GM12878 (cell line): ENCODE measurements at regions not wholly inside any gene's neighbourhood (a gene's known extent, or its start where the extent isn't known, plus 50 kb on each side); places are given as distances from the start of the nearest gene placed in this dataset.

Experiments used
- ATAC-seq: fragments of 200-7000 bp; cut with Tn5 transposase; 3 replicates; pipeline ENCODE4 v1.9.1; 2020; ENCODE audit warnings: mild to moderate bottlenecking, moderate library complexity
- BruUV-seq: library from RNA; stranded (reverse); fragments of 400-500 nt; replicated peaks from 2 replicates; lab custom pipeline; 2021; lab: Mats Ljungman, UMichigan
- CTCF ChIA-PET: fragments of 300-600 bp; sonication (Branson Sonifier 250); formaldehyde crosslinking; extraction: SDS; loops from one replicate; lab custom pipeline; 2021; ENCODE audit warnings: inconsistent platforms; lab: Yijun Ruan, JAX
- POLR2A ChIA-PET: fragments of 350-600 bp; formaldehyde crosslinking; extraction: SDS; loops from one replicate; lab custom pipeline; 2021; ENCODE audit warnings: inconsistent platforms; lab: Charles Lee
- RAD21 ChIA-PET: fragments of 300-600 bp; sonication (Branson Sonifier 250); formaldehyde crosslinking; loops from one replicate; lab custom pipeline; 2023; ENCODE audit warnings: antibody characterized with exemption; ENCODE audit not compliant: unreplicated experiment; lab: Charles Lee
- SMC1A ChIA-PET: fragments of 300-600 bp; sonication (Branson Sonifier 250); formaldehyde crosslinking; loops from one replicate; lab custom pipeline; 2023; ENCODE audit not compliant: unreplicated experiment, uncharacterized antibody; lab: Charles Lee
- DNase-seq: peaks from one replicate; pipeline ENCODE4 v3.0.0-alpha.2; 2011; ENCODE audit warnings: low read depth, low spot score
- FAIRE-seq: peaks from 3 replicates; lab custom pipeline; 2011; peaks lifted over from hg19 to GRCh38; lab: Jason Lieb, UNC
- H2AFZ ChIP-seq: 2 replicates; pipeline ENCODE4 v1.6.0; 2011; ENCODE audit warnings: low read depth, low read length, control low read depth; ENCODE audit not compliant: control insufficient read depth
- H3K27ac ChIP-seq: 2 replicates; pipeline ENCODE4 v1.5.1; 2011; ENCODE audit warnings: control low read depth; ENCODE audit not compliant: control insufficient read depth, insufficient read depth
- H3K27me3 ChIP-seq, 2 experiments: replicated peaks in 1 of 2; 2 replicates each; pipeline versions ENCODE4 v1.6.0 to v1.6.1; 2011; ENCODE audit warnings: low read length in 1 of 2; ENCODE audit not compliant: control insufficient read depth in 2 of 2, insufficient read depth in 2 of 2
- H3K36me3 ChIP-seq, 2 experiments: 2 replicates each; pipeline ENCODE4 v1.5.1; 2011; ENCODE audit warnings: low read length in 1 of 2; ENCODE audit not compliant: control insufficient read depth in 2 of 2, insufficient read depth in 2 of 2
- H3K4me1 ChIP-seq: 2 replicates; pipeline ENCODE4 v1.6.1; 2011; ENCODE audit warnings: mild to moderate bottlenecking, low read length, moderate library complexity, mixed read lengths; ENCODE audit not compliant: control insufficient read depth, insufficient read depth
- H3K4me2 ChIP-seq: 2 replicates; pipeline ENCODE4 v1.6.0; 2011; ENCODE audit warnings: control low read depth; ENCODE audit not compliant: control insufficient read depth, insufficient read depth
- H3K4me3 ChIP-seq: fragments of 200-600 bp; sonication (generic); 2 replicates; pipeline ENCODE4 v1.5.1; 2016
- H3K79me2 ChIP-seq: 2 replicates; pipeline ENCODE4 v1.6.0; 2011; ENCODE audit warnings: low read length; ENCODE audit not compliant: control insufficient read depth, insufficient read depth
- H3K9ac ChIP-seq: 2 replicates; pipeline ENCODE4 v1.8.0; 2011; ENCODE audit warnings: low read length, control low read depth, mixed read lengths; ENCODE audit not compliant: control insufficient read depth, insufficient read depth
- H3K9me3 ChIP-seq: replicated peaks from 3 replicates; pipeline ENCODE4 v1.5.1; 2011; ENCODE audit warnings: mild to moderate bottlenecking, low read length; ENCODE audit not compliant: control insufficient read depth, insufficient read depth
- H4K20me1 ChIP-seq: 2 replicates; pipeline ENCODE4 v1.6.0; 2011; ENCODE audit not compliant: control insufficient read depth, insufficient read depth
- ATF7 ChIP-seq: fragments of 450-650 bp; IDR thresholded peaks from 2 replicates; pipeline ENCODE4 v1.6.1; 2016; ENCODE audit warnings: low read depth, mild to moderate bottlenecking
- CHD1 ChIP-seq: IDR thresholded peaks from 2 replicates; pipeline ENCODE4 v1.6.1; 2012; ENCODE audit warnings: low read depth, low read length, improper control_type of control experiment
- CHD2 ChIP-seq: IDR thresholded peaks from 2 replicates; pipeline ENCODE4 v1.6.1; 2011; ENCODE audit warnings: low read depth, low read length, improper control_type of control experiment, borderline replicate concordance
- EGR1 ChIP-seq, 2 experiments: IDR thresholded peaks; 1 replicate in 1 of 2; 2 replicates in 1 of 2; pipeline ENCODE4 v1.6.1; 2011 to 2012; ENCODE audit warnings: low read depth in 2 of 2, low read length in 2 of 2, borderline replicate concordance in 1 of 2, mild to moderate bottlenecking in 1 of 2, moderate library complexity in 1 of 2
- HCFC1 ChIP-seq: fragments of 150-350 bp; IDR thresholded peaks from 2 replicates; pipeline ENCODE4 v1.6.1; 2014; ENCODE audit warnings: low read length
- NR2C1 ChIP-seq: fragments of 450-650 bp; IDR thresholded peaks from 2 replicates; pipeline ENCODE4 v1.6.1; 2017; ENCODE audit warnings: antibody characterized with exemption, mild to moderate bottlenecking, moderate library complexity
- POLR2AphosphoS2 ChIP-seq: IDR thresholded peaks from 2 replicates; pipeline ENCODE4 v1.6.1; 2011; ENCODE audit warnings: low read depth, mild to moderate bottlenecking, low read length, improper control_type of control experiment, moderate library complexity
- SMAD1 ChIP-seq: fragments of 450-650 bp; IDR thresholded peaks from 2 replicates; pipeline ENCODE4 v1.6.1; 2018; ENCODE audit warnings: mild to moderate bottlenecking, low read depth; ENCODE audit not compliant: partially characterized antibody
- SMARCA5 ChIP-seq: fragments of 450-650 bp; IDR thresholded peaks from 2 replicates; pipeline ENCODE4 v1.6.1; 2017; ENCODE audit warnings: mild to moderate bottlenecking
- SREBF1 ChIP-seq: IDR thresholded peaks from 2 replicates; pipeline ENCODE4 v1.6.1; 2012; ENCODE audit warnings: mild to moderate bottlenecking, low read length
- TCF12 ChIP-seq: IDR thresholded peaks from 2 replicates; pipeline ENCODE4 v1.6.1; 2011; ENCODE audit warnings: low read depth, mild to moderate bottlenecking, low read length
- WRNIP1 ChIP-seq: IDR thresholded peaks from 2 replicates; pipeline ENCODE4 v1.6.1; 2011; ENCODE audit warnings: low read depth, low read length, improper control_type of control experiment, borderline replicate concordance
- ZNF622 ChIP-seq: fragments of 450-650 bp; IDR thresholded peaks from 2 replicates; pipeline ENCODE4 v1.6.1; 2017; ENCODE audit warnings: mild to moderate bottlenecking, inconsistent platforms
- WGBS: methylation state at CpG from one replicate; pipeline ENCODE4 v1.1.6; 2016; ENCODE audit warnings: low lambda C conversion rate; ENCODE audit not compliant: insufficient replicate concordance, insufficient coverage; ENCODE audit errors: missing lambda C conversion rate; 5-methylcytosine and 5-hydroxymethylcytosine counted together
- in situ Hi-C: fragments of 300-500 bp; cut with MboI; formaldehyde crosslinking; loops from 9 replicates; pipeline ENCODE4 v1.14.3; 2018; ENCODE audit warnings: mixed read lengths
- intact Hi-C: fragments of 100-400 bp; cut with micrococcal nuclease; formaldehyde crosslinking; loops from one replicate; pipeline ENCODE4 v1.14.2; 2022; ENCODE audit not compliant: unreplicated experiment
- TF ChIP-seq, protein P1 (sequence below): IDR thresholded peaks from 2 replicates; pipeline ENCODE4 v1.6.1; 2012; ENCODE audit warnings: improper control_type of control experiment, low read depth, low read length; ENCODE audit not compliant: insufficient replicate concordance
- TF ChIP-seq, protein P2 (sequence below): fragments of 150-350 bp; IDR thresholded peaks from 2 replicates; pipeline ENCODE4 v1.6.1; 2014; ENCODE audit warnings: mild to moderate bottlenecking, low read depth, low read length
- TF ChIP-seq, protein P3 (sequence below): fragments of 450-650 bp; IDR thresholded peaks from 2 replicates; pipeline ENCODE4 v1.6.1; 2014; ENCODE audit warnings: mild to moderate bottlenecking
- TF ChIP-seq, protein P4 (sequence below): fragments of 450-650 bp; IDR thresholded peaks from 2 replicates; pipeline ENCODE4 v1.6.1; 2018; ENCODE audit warnings: borderline replicate concordance, mild to moderate bottlenecking; ENCODE audit not compliant: partially characterized antibody

DNA sequence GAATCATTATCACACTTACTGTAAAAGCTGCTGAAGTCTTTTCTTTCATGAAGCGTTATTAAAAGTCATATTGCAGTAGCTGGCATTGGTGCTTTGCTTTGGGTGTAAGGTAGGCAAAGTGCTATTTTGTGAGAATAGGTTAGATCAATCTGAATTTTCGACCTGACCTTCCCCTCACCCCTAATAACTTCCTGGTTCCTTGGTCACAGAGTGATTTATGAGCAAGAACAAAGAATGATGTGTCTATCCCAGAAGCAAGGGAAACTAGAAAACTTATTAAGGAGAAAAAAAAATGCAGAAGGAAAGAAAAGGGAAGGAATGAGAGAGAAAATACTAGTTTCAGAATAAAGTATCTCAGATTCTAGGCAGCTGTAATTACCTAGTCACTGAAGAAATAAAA is 163.1 kb upstream of the MEIS1 start:
- in situ Hi-C loops (no loop called here), intact Hi-C loops (no loop called here)
- H3K9ac ChIP-seq = no peak overlapping the region
- no peaks in the 10 kb centered on the region for H3K36me3 ChIP-seq
- H3K4me2 ChIP-seq = no peak overlapping the region
- H4K20me1 ChIP-seq = no peaks in the 10 kb centered on the region
- no peaks in the 10 kb centered on the region for H3K79me2 ChIP-seq
- no peak for FAIRE-seq
- no peak overlapping the region for H3K4me3 ChIP-seq
- ChIA-PET CTCF (no interaction called here), RAD21 (no interaction called here), POLR2A (no interaction called here), SMC1A (no interaction called here)
- 9% methylated on average over 2 of the region's 2 CpGs for WGBS
- BruUV-seq = no TSS peak
- H3K27ac ChIP-seq = no peak overlapping the region
- H3K27me3 ChIP-seq = no peaks in the 10 kb centered on the region
- no peaks in the 10 kb centered on the region for H3K9me3 ChIP-seq
- no peak for DNase-seq
- no peak overlapping the region for H2AFZ ChIP-seq
- H3K4me1 ChIP-seq = no peaks in the 10 kb centered on the region
- ATAC-seq = no peak
- no peak for TF ChIP-seq EGR1 (IDR thresholded peaks at IDR 0.05; ENCODE audit: borderline replicate concordance in 1 of 2, low read depth in 2 of 2, low read length in 2 of 2)
- TF ChIP-seq HCFC1 = no peak
- no peak for TF ChIP-seq ATF7
- TF ChIP-seq ZNF622 = no peak
- TF ChIP-seq, protein P1, sequence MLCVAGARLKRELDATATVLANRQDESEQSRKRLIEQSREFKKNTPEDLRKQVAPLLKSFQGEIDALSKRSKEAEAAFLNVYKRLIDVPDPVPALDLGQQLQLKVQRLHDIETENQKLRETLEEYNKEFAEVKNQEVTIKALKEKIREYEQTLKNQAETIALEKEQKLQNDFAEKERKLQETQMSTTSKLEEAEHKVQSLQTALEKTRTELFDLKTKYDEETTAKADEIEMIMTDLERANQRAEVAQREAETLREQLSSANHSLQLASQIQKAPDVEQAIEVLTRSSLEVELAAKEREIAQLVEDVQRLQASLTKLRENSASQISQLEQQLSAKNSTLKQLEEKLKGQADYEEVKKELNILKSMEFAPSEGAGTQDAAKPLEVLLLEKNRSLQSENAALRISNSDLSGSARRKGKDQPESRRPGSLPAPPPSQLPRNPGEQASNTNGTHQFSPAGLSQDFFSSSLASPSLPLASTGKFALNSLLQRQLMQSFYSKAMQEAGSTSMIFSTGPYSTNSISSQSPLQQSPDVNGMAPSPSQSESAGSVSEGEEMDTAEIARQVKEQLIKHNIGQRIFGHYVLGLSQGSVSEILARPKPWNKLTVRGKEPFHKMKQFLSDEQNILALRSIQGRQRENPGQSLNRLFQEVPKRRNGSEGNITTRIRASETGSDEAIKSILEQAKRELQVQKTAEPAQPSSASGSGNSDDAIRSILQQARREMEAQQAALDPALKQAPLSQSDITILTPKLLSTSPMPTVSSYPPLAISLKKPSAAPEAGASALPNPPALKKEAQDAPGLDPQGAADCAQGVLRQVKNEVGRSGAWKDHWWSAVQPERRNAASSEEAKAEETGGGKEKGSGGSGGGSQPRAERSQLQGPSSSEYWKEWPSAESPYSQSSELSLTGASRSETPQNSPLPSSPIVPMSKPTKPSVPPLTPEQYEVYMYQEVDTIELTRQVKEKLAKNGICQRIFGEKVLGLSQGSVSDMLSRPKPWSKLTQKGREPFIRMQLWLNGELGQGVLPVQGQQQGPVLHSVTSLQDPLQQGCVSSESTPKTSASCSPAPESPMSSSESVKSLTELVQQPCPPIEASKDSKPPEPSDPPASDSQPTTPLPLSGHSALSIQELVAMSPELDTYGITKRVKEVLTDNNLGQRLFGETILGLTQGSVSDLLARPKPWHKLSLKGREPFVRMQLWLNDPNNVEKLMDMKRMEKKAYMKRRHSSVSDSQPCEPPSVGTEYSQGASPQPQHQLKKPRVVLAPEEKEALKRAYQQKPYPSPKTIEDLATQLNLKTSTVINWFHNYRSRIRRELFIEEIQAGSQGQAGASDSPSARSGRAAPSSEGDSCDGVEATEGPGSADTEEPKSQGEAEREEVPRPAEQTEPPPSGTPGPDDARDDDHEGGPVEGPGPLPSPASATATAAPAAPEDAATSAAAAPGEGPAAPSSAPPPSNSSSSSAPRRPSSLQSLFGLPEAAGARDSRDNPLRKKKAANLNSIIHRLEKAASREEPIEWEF = no peak
- no peak for TF ChIP-seq NR2C1
- no peak for TF ChIP-seq TCF12
- TF ChIP-seq SMAD1 = no peak
- TF ChIP-seq, protein P2, sequence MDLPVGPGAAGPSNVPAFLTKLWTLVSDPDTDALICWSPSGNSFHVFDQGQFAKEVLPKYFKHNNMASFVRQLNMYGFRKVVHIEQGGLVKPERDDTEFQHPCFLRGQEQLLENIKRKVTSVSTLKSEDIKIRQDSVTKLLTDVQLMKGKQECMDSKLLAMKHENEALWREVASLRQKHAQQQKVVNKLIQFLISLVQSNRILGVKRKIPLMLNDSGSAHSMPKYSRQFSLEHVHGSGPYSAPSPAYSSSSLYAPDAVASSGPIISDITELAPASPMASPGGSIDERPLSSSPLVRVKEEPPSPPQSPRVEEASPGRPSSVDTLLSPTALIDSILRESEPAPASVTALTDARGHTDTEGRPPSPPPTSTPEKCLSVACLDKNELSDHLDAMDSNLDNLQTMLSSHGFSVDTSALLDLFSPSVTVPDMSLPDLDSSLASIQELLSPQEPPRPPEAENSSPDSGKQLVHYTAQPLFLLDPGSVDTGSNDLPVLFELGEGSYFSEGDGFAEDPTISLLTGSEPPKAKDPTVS = no peak
- TF ChIP-seq SMARCA5 = no peak
- TF ChIP-seq, protein P3, sequence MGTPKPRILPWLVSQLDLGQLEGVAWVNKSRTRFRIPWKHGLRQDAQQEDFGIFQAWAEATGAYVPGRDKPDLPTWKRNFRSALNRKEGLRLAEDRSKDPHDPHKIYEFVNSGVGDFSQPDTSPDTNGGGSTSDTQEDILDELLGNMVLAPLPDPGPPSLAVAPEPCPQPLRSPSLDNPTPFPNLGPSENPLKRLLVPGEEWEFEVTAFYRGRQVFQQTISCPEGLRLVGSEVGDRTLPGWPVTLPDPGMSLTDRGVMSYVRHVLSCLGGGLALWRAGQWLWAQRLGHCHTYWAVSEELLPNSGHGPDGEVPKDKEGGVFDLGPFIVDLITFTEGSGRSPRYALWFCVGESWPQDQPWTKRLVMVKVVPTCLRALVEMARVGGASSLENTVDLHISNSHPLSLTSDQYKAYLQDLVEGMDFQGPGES = no peak
- TF ChIP-seq SREBF1 = no peak
- TF ChIP-seq WRNIP1 = no peak
- TF ChIP-seq, protein P4, sequence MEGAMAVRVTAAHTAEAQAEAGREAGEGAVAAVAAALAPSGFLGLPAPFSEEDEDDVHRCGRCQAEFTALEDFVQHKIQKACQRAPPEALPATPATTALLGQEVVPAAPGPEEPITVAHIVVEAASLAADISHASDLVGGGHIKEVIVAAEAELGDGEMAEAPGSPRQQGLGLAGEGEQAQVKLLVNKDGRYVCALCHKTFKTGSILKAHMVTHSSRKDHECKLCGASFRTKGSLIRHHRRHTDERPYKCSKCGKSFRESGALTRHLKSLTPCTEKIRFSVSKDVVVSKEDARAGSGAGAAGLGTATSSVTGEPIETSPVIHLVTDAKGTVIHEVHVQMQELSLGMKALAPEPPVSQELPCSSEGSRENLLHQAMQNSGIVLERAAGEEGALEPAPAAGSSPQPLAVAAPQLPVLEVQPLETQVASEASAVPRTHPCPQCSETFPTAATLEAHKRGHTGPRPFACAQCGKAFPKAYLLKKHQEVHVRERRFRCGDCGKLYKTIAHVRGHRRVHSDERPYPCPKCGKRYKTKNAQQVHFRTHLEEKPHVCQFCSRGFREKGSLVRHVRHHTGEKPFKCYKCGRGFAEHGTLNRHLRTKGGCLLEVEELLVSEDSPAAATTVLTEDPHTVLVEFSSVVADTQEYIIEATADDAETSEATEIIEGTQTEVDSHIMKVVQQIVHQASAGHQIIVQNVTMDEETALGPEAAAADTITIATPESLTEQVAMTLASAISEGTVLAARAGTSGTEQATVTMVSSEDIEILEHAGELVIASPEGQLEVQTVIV = no peak
- no peak for TF ChIP-seq POLR2AphosphoS2
- TF ChIP-seq CHD2 = no peak
- no peak for TF ChIP-seq CHD1
